ENCODE measurements at regions not wholly inside any gene's neighbourhood (a gene's known extent, or its start where the extent isn't known, plus 50 kb on each side); places are given as distances from the start of the nearest gene placed in this dataset.

- intact Hi-C loops (cut with DNase I): no loop called here
- WGBS, 2 donors: 0% methylated on average over 1 of the region's 1 CpG
- no peaks in the 10 kb centered on the region for H3K4me1 ChIP-seq
- H3K36me3 ChIP-seq: no peaks in the 10 kb centered on the region
- H3K9me3 ChIP-seq: no peaks in the 10 kb centered on the region
- H3K27me3 ChIP-seq: no peaks in the 10 kb centered on the region
- no peak overlapping the region for H3K27ac ChIP-seq
- TF ChIP-seq POLR2A (IDR thresholded peaks at IDR 0.05): no peak
- TF ChIP-seq CTCF (IDR thresholded peaks at IDR 0.05): no peak
- no peak overlapping the region for H3K4me3 ChIP-seq (replicated peaks in 1 of 3)
- DNase-seq: no peak
Observed at GRCh38 chr4:180811556-180811955, 1431.6 kb upstream of the TENM3 start.

- no peaks in the 10 kb centered on the region for H3K4me1 ChIP-seq
- no peaks in the 10 kb centered on the region for H3K36me3 ChIP-seq
- H3K27me3 ChIP-seq: no peaks in the 10 kb centered on the region
- no peak for DNase-seq
- 75 to 77% methylated on average over 2 of the region's 2 CpGs for WGBS, 2 donors
- intact Hi-C loops (cut with DNase I): no loop called here
- H3K4me3 ChIP-seq (replicated peaks in 1 of 3): no peak overlapping the region
- H3K9me3 ChIP-seq: no peaks in the 10 kb centered on the region
- TF ChIP-seq POLR2A (IDR thresholded peaks at IDR 0.05) (no peak), CTCF (IDR thresholded peaks at IDR 0.05) (no peak)
- no peak overlapping the region for H3K27ac ChIP-seq
Observed at GRCh38 chr4:180812783-180813182, 1430.4 kb upstream of the TENM3 start.

GRCh38 chr4:180814875-180815417 is 1428.3 kb upstream of the TENM3 start:
- DNase-seq: no peak
- intact Hi-C loops (cut with DNase I): no loop called here
- TF ChIP-seq POLR2A (IDR thresholded peaks at IDR 0.05): no peak
- TF ChIP-seq CTCF (IDR thresholded peaks at IDR 0.05): no peak
- no peaks in the 10 kb centered on the region for H3K27me3 ChIP-seq
- 88 to 90% methylated on average over 3 of the region's 3 CpGs for WGBS, 2 donors
- no peaks in the 10 kb centered on the region for H3K36me3 ChIP-seq
- no peaks in the 10 kb centered on the region for H3K4me1 ChIP-seq
- H3K27ac ChIP-seq: no peak overlapping the region
- H3K4me3 ChIP-seq (replicated peaks in 1 of 3): no peak overlapping the region
- H3K9me3 ChIP-seq: no peaks in the 10 kb centered on the region

- Histone ChIP-seq H3K36me3 (no peaks in the 10 kb centered on the region), H3K27ac (no peak overlapping the region), H3K9me3 (no peaks in the 10 kb centered on the region), H3K4me3 (replicated peaks in 1 of 3) (no peak overlapping the region), H3K4me1 (no peaks in the 10 kb centered on the region), H3K27me3 (no peaks in the 10 kb centered on the region)
- DNase-seq: no peak
- 90 to 91% methylated on average over 6 of the region's 6 CpGs for WGBS, 2 donors
- no peak for TF ChIP-seq POLR2A (IDR thresholded peaks at IDR 0.05)
- no peak for TF ChIP-seq CTCF (IDR thresholded peaks at IDR 0.05)
- intact Hi-C loops (cut with DNase I): no loop called here
Observed at GRCh38 chr4:180817529-180817928, 1425.7 kb upstream of the TENM3 start.

GRCh38 chr4:180823108-180823507 is 1420.1 kb upstream of the TENM3 start:
- Histone ChIP-seq H3K4me3 (replicated peaks in 1 of 3) (no peak overlapping the region), H3K27ac (no peak overlapping the region), H3K36me3 (no peaks in the 10 kb centered on the region), H3K4me1 (no peaks in the 10 kb centered on the region), H3K9me3 (no peaks in the 10 kb centered on the region), H3K27me3 (no peaks in the 10 kb centered on the region)
- DNase-seq: no peak
- TF ChIP-seq POLR2A (IDR thresholded peaks at IDR 0.05) (no peak), CTCF (IDR thresholded peaks at IDR 0.05) (no peak)
- intact Hi-C loops (cut with DNase I): no loop called here
- WGBS, 2 donors: 38 to 39% methylated on average over 2 of the region's 2 CpGs
